K562 (cell line): ENCODE measurements at regions not wholly inside any gene's neighbourhood (a gene's known extent, or its start where the extent isn't known, plus 50 kb on each side); places are given as distances from the start of the nearest gene placed in this dataset.
"Not testable (repeated sequence)": the region's sequence is repeated elsewhere in the genome, so short reads cannot be mapped to it uniquely, and the experiment has no call there.

Source experiments
- GABPA ChIP-seq: fragments of 200-800 bp; sonication (Bioruptor generic); conservative IDR thresholded peaks from 2 replicates; pipeline ENCODE4 v1.6.1; 2016; ENCODE audit warnings: low read depth, missing genetic modification characterization, missing compliant biosample characterization
- KAT7 ChIP-seq: sonication (generic); formaldehyde crosslinking; IDR thresholded peaks from 2 replicates; pipeline ENCODE4 v1.8.0; 2022; ENCODE audit warnings: missing genetic modification reagents, mild to moderate bottlenecking, borderline replicate concordance
- MAFK ChIP-seq: IDR thresholded peaks from 2 replicates; pipeline ENCODE4 v1.6.1; 2011; ENCODE audit warnings: low read length, improper control_type of control experiment
- MYC ChIP-seq, 2 experiments: fragments of 250-450 bp in 1 of 2; sonication (Bioruptor Pico) in 1 of 2; IDR thresholded peaks; 2 replicates each; pipeline versions ENCODE4 v1.5.1 to v1.6.1; 2012 to 2021; ENCODE audit warnings: low read depth in 2 of 2, borderline replicate concordance in 1 of 2, improper control_type of control experiment in 1 of 2, low read length in 1 of 2, mild to moderate bottlenecking in 1 of 2, moderate library complexity in 1 of 2
- MYNN ChIP-seq, 2 experiments: sonication (generic); formaldehyde crosslinking in 1 of 2; IDR thresholded peaks; 2 replicates each; pipeline versions ENCODE4 v1.5.0 to v1.6.1; 2016 to 2020; ENCODE audit warnings: antibody characterized with exemption in 1 of 2, missing genetic modification reagents in 1 of 2
- NFE2 ChIP-seq: IDR thresholded peaks from 2 replicates; pipeline ENCODE4 v1.6.1; 2014; ENCODE audit warnings: antibody characterized with exemption, low read depth
- POLR2H ChIP-seq: IDR thresholded peaks from 2 replicates; pipeline ENCODE4 v1.6.1; 2016; ENCODE audit warnings: missing genetic modification characterization, low read depth, mild to moderate bottlenecking, control low read depth, missing compliant biosample characterization, moderate library complexity
- RBFOX2 ChIP-seq: fragments of 200-400 bp; formaldehyde crosslinking; IDR thresholded peaks from 2 replicates; pipeline ENCODE4 v1.6.1; 2017; ENCODE audit warnings: low read depth, mild to moderate bottlenecking, low read length, moderate library complexity
- RNF2 ChIP-seq: sonication (generic); IDR thresholded peaks from 2 replicates; pipeline ENCODE4 v1.6.1; 2016
- SIN3B ChIP-seq: fragments of 450-650 bp; IDR thresholded peaks from 2 replicates; pipeline ENCODE4 v1.6.1; 2017; ENCODE audit warnings: low read depth, mild to moderate bottlenecking, moderate library complexity
- SMAD1 ChIP-seq: fragments of 150-350 bp; IDR thresholded peaks from 2 replicates; pipeline ENCODE4 v1.6.1; 2014; ENCODE audit warnings: low read length, low read depth; ENCODE audit not compliant: partially characterized antibody
- SUPT5H ChIP-seq: fragments of 450-650 bp; IDR thresholded peaks from 2 replicates; pipeline ENCODE4 v1.6.1; 2016
- TAF7 ChIP-seq: fragments of 450-650 bp; IDR thresholded peaks from 2 replicates; pipeline ENCODE4 v1.6.1; 2016; ENCODE audit warnings: missing genetic modification characterization, missing compliant biosample characterization
- ZNF644 ChIP-seq: fragments of 200-800 bp; sonication (Bioruptor generic); IDR thresholded peaks from 2 replicates; pipeline ENCODE4 v1.6.1; 2016; ENCODE audit warnings: low read depth, missing genetic modification characterization, missing compliant biosample characterization
- TF ChIP-seq, protein P1 (sequence below): fragments of 450-650 bp; IDR thresholded peaks from 2 replicates; pipeline ENCODE4 v1.7.1; 2018; ENCODE audit warnings: mild to moderate bottlenecking, low read depth; ENCODE audit not compliant: partially characterized antibody
- TF ChIP-seq, protein P2 (sequence below): fragments of 450-650 bp; IDR thresholded peaks from 2 replicates; pipeline ENCODE4 v1.6.1; 2018; ENCODE audit not compliant: partially characterized antibody
- TF ChIP-seq, protein P3 (sequence below): fragments of 450-650 bp; conservative IDR thresholded peaks from 2 replicates; pipeline ENCODE4 v1.6.1; 2016; ENCODE audit warnings: missing genetic modification characterization, low read depth, mild to moderate bottlenecking, control low read depth, missing compliant biosample characterization

DNA sequence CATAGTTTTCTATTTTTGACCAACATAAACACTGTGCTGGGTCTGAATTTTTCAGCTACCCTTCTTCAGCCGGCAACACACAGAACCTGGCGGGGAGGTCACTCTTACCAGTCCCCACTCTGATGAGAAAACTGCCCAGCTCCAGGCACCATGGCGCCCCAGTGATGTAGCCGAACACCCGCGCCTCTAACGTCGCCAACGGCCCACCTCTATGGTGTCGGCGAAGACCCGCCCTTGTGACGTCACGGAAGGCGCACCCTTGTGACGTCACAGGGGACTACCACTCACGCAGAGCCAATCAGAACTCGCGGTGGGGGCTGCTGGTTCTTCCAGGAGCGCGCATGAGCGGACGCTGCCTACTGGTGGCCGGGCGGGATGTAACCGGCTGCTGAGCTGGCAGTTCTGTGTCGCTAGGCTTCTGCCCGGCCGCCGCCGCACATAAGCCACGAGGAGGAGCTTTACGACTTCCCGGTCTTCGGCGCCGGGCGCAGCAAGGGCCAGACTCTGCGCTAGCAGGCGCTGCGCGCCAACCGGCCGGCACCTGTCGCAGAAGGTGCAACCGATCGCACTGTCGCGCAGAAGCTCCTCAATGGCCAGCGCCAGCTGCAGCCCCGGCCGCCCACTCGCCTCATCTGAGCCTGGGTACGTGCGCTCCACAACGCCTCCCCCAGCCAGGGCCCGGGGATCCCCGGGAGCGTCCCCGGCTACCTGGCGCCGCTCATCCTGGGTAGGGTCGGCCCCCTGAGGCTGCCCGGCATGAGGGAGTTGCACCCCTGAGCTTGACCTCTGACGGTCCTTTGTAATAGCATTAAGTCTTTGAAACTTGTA, 92.2 kb upstream of the OR4F16 start (continued):
- TF ChIP-seq, protein P1, sequence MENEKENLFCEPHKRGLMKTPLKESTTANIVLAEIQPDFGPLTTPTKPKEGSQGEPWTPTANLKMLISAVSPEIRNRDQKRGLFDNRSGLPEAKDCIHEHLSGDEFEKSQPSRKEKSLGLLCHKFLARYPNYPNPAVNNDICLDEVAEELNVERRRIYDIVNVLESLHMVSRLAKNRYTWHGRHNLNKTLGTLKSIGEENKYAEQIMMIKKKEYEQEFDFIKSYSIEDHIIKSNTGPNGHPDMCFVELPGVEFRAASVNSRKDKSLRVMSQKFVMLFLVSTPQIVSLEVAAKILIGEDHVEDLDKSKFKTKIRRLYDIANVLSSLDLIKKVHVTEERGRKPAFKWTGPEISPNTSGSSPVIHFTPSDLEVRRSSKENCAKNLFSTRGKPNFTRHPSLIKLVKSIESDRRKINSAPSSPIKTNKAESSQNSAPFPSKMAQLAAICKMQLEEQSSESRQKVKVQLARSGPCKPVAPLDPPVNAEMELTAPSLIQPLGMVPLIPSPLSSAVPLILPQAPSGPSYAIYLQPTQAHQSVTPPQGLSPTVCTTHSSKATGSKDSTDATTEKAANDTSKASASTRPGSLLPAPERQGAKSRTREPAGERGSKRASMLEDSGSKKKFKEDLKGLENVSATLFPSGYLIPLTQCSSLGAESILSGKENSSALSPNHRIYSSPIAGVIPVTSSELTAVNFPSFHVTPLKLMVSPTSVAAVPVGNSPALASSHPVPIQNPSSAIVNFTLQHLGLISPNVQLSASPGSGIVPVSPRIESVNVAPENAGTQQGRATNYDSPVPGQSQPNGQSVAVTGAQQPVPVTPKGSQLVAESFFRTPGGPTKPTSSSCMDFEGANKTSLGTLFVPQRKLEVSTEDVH = peak; percentile 95
- TF ChIP-seq, protein P2, sequence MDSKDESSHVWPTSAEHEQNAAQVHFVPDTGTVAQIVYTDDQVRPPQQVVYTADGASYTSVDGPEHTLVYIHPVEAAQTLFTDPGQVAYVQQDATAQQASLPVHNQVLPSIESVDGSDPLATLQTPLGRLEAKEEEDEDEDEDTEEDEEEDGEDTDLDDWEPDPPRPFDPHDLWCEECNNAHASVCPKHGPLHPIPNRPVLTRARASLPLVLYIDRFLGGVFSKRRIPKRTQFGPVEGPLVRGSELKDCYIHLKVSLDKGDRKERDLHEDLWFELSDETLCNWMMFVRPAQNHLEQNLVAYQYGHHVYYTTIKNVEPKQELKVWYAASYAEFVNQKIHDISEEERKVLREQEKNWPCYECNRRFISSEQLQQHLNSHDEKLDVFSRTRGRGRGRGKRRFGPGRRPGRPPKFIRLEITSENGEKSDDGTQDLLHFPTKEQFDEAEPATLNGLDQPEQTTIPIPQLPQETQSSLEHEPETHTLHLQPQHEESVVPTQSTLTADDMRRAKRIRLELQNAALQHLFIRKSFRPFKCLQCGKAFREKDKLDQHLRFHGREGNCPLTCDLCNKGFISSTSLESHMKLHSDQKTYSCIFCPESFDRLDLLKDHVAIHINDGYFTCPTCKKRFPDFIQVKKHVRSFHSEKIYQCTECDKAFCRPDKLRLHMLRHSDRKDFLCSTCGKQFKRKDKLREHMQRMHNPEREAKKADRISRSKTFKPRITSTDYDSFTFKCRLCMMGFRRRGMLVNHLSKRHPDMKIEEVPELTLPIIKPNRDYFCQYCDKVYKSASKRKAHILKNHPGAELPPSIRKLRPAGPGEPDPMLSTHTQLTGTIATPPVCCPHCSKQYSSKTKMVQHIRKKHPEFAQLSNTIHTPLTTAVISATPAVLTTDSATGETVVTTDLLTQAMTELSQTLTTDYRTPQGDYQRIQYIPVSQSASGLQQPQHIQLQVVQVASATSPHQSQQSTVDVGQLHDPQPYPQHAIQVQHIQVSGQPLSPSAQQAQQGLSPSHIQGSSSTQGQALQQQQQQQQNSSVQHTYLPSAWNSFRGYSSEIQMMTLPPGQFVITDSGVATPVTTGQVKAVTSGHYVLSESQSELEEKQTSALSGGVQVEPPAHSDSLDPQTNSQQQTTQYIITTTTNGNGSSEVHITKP = peak; percentile 46
- TF ChIP-seq POLR2H (tag) (peak; percentile 92), RNF2 (peak; percentile 57; the same call in 1 of the 2 replicates), NFE2 (peak; percentile 58; the same call in 1 of the 2 replicates), MYNN (IDR thresholded peaks at IDR 0.05) (0 out of 2 replicates have a peak, but pooled peaks have one; percentile 62), SMAD1 (peak; percentile 33), KAT7 (CRISPR knock-in tag) (peak; percentile 79; the same call in 1 of the 2 replicates), GABPA (tag) (peak; percentile 53), SUPT5H (peak; percentile 97), TAF7 (tag) (peak; percentile 81), RBFOX2 (peak; percentile 89), MAFK (peak; percentile 92), MYC (IDR thresholded peaks at IDR 0.05; ENCODE audit: low read depth, low read length) (peak; percentile 84), MYC (CRISPR knock-in tag; IDR thresholded peaks at IDR 0.05; ENCODE audit: borderline replicate concordance, low read depth) (0 out of 2 replicates have a peak, but pooled peaks have one; percentile 76), ZNF644 (tag) (peak; percentile 68), SIN3B (peak; percentile 95)
- not testable (repeated sequence) for TF ChIP-seq MYNN (CRISPR knock-in tag; IDR thresholded peaks at IDR 0.05)
- TF ChIP-seq, protein P3, sequence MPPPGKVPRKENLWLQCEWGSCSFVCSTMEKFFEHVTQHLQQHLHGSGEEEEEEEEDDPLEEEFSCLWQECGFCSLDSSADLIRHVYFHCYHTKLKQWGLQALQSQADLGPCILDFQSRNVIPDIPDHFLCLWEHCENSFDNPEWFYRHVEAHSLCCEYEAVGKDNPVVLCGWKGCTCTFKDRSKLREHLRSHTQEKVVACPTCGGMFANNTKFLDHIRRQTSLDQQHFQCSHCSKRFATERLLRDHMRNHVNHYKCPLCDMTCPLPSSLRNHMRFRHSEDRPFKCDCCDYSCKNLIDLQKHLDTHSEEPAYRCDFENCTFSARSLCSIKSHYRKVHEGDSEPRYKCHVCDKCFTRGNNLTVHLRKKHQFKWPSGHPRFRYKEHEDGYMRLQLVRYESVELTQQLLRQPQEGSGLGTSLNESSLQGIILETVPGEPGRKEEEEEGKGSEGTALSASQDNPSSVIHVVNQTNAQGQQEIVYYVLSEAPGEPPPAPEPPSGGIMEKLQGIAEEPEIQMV (tag) = 0 out of 2 replicates have a peak, but pooled peaks have one; percentile 37
